ENCODE measurements at regions not wholly inside any gene's neighbourhood (a gene's known extent, or its start where the extent isn't known, plus 50 kb on each side); places are given as distances from the start of the nearest gene placed in this dataset.

GRCh38 chr4:24666816-24667477 is 82.6 kb upstream of the DHX15 start:
- no peak for DNase-seq (ENCODE audit: low read depth in 2 of 2)

GRCh38 chr4:24668956-24669355 is 84.6 kb upstream of the DHX15 start:
- no peak for DNase-seq (ENCODE audit: low read depth in 2 of 2)

GRCh38 chr4:24669751-24670150 is 85.4 kb upstream of the DHX15 start:
- no peak for DNase-seq (ENCODE audit: low read depth in 2 of 2)

- no peak for DNase-seq (ENCODE audit: low read depth in 2 of 2)
Measured at GRCh38 chr4:24671849-24672248, 87.5 kb upstream of the DHX15 start.

- DNase-seq (ENCODE audit: low read depth in 2 of 2) = no peak
Measured at GRCh38 chr4:24672880-24673279, 88.5 kb upstream of the DHX15 start.

GRCh38 chr4:24674279-24674678 is 89.9 kb upstream of the DHX15 start:
- DNase-seq (ENCODE audit: low read depth in 2 of 2) = no peak

GRCh38 chr4:24675721-24676389 is 91.5 kb upstream of the DHX15 start:
- DNase-seq (ENCODE audit: low read depth in 2 of 2) = no peak

GRCh38 chr4:24677909-24678308 is 93.6 kb upstream of the DHX15 start:
- no peak for DNase-seq (ENCODE audit: low read depth in 2 of 2)

- no peak for DNase-seq (ENCODE audit: low read depth in 2 of 2)
Measured at GRCh38 chr4:24680746-24681448, 96.5 kb upstream of the DHX15 start.

- no peak for DNase-seq (ENCODE audit: low read depth in 2 of 2)
Measured at GRCh38 chr4:24683116-24683515, 98.8 kb upstream of the DHX15 start.

GRCh38 chr4:24686866-24687692 is 102.7 kb upstream of the DHX15 start:
- no peak for DNase-seq (ENCODE audit: low read depth in 2 of 2)

- DNase-seq (ENCODE audit: low read depth in 2 of 2) = no peak
Measured at GRCh38 chr4:24688453-24688852, 104.1 kb upstream of the DHX15 start.

- no peak for DNase-seq (ENCODE audit: low read depth in 2 of 2)
Measured at GRCh38 chr4:24689212-24689611, 104.9 kb upstream of the DHX15 start.

GRCh38 chr4:24690436-24690835 is 104.9 kb upstream of the SOD3 start:
- no peak for DNase-seq (ENCODE audit: low read depth in 2 of 2)

- DNase-seq (ENCODE audit: low read depth in 2 of 2) = no peak
Measured at GRCh38 chr4:24693636-24694035, 101.7 kb upstream of the SOD3 start.

GRCh38 chr4:24700118-24700517 is 95.3 kb upstream of the SOD3 start:
- no peak for DNase-seq (ENCODE audit: low read depth in 2 of 2)

- DNase-seq (ENCODE audit: low read depth in 2 of 2) = no peak
Measured at GRCh38 chr4:24701683-24702082, 93.7 kb upstream of the SOD3 start.

- no peak for DNase-seq (ENCODE audit: low read depth in 2 of 2)
Measured at GRCh38 chr4:24702281-24702680, 93.1 kb upstream of the SOD3 start.

GRCh38 chr4:24703298-24703697 is 92.1 kb upstream of the SOD3 start:
- no peak for DNase-seq (ENCODE audit: low read depth in 2 of 2)

GRCh38 chr4:24704149-24704548 is 91.2 kb upstream of the SOD3 start:
- no peak for DNase-seq (ENCODE audit: low read depth in 2 of 2)

GRCh38 chr4:24705016-24705753 is 90.2 kb upstream of the SOD3 start:
- no peak for DNase-seq (ENCODE audit: low read depth in 2 of 2)

- DNase-seq (ENCODE audit: low read depth in 2 of 2) = no peak
Measured at GRCh38 chr4:24713604-24714003, 81.8 kb upstream of the SOD3 start.

All from fibroblast of skin of left biceps (primary cell).